Epithelial cell of proximal tubule (primary cell): ENCODE measurements at regions not wholly inside any gene's neighbourhood (a gene's known extent, or its start where the extent isn't known, plus 50 kb on each side); places are given as distances from the start of the nearest gene placed in this dataset.

ENCODE experiments used
- DNase-seq: peaks from one replicate; pipeline ENCODE4 v3.0.0-alpha.2; 2011; ENCODE audit warnings: low read depth
- H3K4me3 ChIP-seq: 2 replicates; pipeline ENCODE4 v1.5.1; 2011; ENCODE audit warnings: low read depth, mild to moderate bottlenecking, low read length
- TF ChIP-seq, protein P1 (sequence below): conservative IDR thresholded peaks from 2 replicates; pipeline ENCODE4 v1.5.1; 2012; ENCODE audit warnings: low read depth, mild to moderate bottlenecking, low read length

DNA sequence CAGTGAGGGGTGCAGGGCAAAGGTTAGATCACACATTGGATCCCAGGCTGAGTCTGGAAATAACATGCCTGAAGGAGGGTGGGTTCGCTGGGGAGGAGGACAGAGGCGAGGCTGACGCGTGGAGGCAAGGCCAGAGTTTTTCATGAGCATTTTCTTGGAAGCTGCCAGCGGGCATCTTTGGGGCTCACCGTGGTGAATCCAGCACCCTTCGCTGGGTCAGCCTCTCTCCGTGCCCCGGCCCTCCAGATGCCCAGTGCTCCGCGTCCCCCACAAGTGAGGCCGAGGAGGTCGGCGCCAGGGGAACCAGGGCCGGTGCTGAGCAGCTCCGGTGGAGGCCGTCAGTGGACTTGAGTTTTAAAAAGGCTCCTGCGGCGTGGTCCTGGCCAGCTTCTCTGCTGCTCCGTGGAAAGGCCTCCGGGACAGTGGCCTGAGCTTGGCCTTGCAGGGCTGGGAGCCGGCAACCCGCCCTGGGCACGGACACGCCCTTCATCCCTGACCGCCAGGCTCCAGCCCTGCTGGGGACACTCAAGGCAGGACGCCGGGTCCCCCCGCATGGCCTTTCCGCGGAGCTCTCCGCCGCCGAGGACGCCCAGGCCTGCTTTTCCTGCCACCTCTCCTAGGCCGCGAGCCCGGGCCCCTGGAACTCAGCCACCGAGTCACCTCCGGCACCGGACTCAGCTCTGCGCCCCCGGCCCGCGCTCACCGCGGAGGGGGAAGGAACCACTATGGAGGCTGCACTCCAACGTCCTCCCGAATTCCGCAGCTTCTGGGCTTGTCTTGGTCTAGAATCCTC, 114.3 kb downstream of the THBS2 start:
- TF ChIP-seq, protein P1, sequence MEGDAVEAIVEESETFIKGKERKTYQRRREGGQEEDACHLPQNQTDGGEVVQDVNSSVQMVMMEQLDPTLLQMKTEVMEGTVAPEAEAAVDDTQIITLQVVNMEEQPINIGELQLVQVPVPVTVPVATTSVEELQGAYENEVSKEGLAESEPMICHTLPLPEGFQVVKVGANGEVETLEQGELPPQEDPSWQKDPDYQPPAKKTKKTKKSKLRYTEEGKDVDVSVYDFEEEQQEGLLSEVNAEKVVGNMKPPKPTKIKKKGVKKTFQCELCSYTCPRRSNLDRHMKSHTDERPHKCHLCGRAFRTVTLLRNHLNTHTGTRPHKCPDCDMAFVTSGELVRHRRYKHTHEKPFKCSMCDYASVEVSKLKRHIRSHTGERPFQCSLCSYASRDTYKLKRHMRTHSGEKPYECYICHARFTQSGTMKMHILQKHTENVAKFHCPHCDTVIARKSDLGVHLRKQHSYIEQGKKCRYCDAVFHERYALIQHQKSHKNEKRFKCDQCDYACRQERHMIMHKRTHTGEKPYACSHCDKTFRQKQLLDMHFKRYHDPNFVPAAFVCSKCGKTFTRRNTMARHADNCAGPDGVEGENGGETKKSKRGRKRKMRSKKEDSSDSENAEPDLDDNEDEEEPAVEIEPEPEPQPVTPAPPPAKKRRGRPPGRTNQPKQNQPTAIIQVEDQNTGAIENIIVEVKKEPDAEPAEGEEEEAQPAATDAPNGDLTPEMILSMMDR = no peak
- DNase-seq = no peak
- H3K4me3 ChIP-seq = no peak overlapping the region

DNA sequence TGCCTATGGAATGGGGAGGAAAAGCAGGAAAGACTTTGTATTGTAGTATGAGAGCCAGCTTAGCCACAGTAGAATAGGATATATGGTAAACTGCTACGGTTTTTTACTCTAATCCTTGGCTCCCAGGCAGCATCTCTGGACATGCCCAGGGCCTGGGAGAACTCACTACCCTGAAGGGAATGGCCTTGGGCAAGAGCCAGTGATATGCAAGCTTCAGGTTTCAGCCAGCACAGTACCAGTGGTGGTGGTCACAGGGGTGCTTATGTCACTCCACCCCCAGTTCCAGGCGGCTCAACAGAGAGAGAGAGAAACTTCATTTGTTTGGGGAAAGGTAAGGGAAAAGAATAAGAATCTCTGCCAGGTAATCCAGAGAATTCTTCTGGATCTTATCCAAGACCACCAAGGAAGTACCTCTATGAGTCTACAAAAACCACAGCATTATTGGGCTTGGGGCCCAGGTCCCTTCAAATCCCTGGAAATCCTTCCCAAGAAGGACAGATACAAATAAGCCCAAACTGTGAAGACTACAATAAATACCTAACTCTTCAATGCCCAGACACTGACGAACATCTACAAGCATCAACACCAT, 121.2 kb downstream of the THBS2 start:
- no peak overlapping the region for H3K4me3 ChIP-seq
- no peak for DNase-seq
- TF ChIP-seq, protein P1 = no peak

DNA sequence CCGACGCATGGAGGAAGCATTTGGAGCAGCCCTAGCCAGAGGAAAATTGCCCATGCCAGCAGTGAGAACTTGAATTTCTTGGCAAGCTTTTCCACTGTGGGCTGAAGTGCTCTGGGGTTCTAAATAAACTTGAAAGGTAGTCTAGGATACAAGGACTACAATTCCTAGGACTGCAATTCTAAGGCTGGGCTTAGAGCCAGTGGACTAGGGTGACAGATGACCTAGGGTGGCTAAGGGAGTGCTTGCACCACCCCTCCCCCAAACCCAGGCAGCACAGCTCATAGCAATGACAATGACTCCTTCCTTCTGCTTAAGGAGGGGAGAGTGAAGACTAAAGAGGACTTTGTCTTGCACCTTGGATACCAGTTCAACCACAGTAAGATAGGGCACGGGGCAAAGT, 122.3 kb downstream of the THBS2 start:
- DNase-seq = no peak
- TF ChIP-seq, protein P1 = no peak
- H3K4me3 ChIP-seq = no peak overlapping the region

DNA sequence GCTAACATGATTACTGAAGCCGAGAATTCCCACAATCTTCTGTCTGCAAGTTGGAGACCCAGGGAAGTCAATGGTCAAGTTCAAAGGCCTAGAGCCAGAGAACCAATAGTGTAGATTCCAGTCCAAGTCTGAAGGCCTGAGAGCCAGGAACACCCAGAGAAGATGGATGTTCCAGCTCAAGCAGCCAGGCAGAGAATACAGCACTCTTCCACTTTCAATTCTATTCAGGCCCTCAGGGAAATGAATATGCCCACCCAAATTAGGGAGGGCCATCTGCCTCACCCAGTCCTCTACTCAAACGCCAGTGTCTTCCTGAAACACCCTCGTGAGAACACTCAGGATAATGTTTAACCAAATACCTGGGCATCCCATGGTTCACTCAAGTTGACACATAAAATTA, 123.5 kb downstream of the THBS2 start:
- TF ChIP-seq, protein P1 = no peak
- no peak for DNase-seq
- no peak overlapping the region for H3K4me3 ChIP-seq

DNA sequence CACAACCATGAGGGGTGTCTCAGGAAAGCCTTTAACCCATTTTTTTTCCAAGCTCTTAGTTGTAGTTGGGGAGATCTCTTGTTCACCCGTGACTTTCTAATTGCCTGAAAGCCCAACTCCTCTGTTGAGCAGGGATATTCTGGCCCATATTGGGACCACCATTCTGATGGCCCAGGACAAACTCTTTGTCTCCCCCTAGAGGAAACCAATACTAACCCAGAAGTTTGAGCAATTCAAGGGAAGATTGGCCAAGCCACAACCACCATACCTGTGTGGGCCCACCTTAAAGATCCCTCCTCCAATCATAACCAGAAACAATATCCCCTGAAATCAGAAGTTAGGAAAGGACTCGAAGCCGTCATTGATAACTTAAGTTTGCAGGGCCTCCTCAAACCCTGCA, 132.6 kb downstream of the THBS2 start:
- H3K4me3 ChIP-seq = no peak overlapping the region
- DNase-seq = no peak
- TF ChIP-seq, protein P1 = peak; percentile 39

DNA sequence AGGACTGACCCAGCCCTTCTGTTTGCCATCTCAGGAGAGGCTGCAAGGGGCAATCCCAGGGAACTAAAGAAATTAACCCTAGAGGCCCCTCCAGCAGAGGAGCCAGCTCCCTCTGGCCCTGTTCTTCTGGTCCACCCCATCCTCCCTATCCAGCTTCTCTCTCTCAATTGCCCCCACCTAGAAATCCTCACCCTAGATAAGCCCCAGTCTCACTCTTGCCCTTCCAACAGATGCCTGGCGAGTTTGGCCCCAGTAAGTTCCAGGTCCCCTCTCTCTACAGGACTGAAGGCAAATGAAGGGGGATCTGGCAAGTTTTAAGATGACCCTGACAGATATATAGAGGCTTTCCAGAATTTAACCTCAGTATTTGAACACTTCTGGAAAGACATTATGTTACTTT, 134.0 kb downstream of the THBS2 start:
- no peak for DNase-seq
- H3K4me3 ChIP-seq = no peak overlapping the region
- TF ChIP-seq, protein P1 = no peak
